D721Med (cell line): ENCODE measurements at regions not wholly inside any gene's neighbourhood (a gene's known extent, or its start where the extent isn't known, plus 50 kb on each side); places are given as distances from the start of the nearest gene placed in this dataset.

ENCODE experiments used
- DNase-seq: peaks from one replicate; pipeline ENCODE4 v3.0.0; 2011; ENCODE audit warnings: low spot score; ENCODE audit not compliant: insufficient read length
- FAIRE-seq: peaks from 2 replicates; lab custom pipeline; 2011; peaks lifted over from hg19 to GRCh38; lab: Jason Lieb, UNC
- CTCF ChIP-seq: IDR thresholded peaks from 2 replicates; pipeline ENCODE4 v1.5.1; 2012; ENCODE audit warnings: mild to moderate bottlenecking, control low read depth; ENCODE audit not compliant: insufficient read depth; ENCODE audit errors: missing control alignments

GRCh38 chr12:24555730-24556129 lies 393.2 kb downstream of the BCAT1 start:
- TF ChIP-seq CTCF, result no peak
- FAIRE-seq, result no peak

GRCh38 chr12:24554612-24555295 lies 394.1 kb downstream of the BCAT1 start:
- no peak for DNase-seq
- no peak for FAIRE-seq
- TF ChIP-seq CTCF, result no peak

More at GRCh38 chr12:24555730-24556129, 393.2 kb downstream of the BCAT1 start:
- no peak for DNase-seq

GRCh38 chr12:24553259-24553658 lies 395.6 kb downstream of the BCAT1 start:
- DNase-seq, result no peak
- no peak for TF ChIP-seq CTCF
- no peak for FAIRE-seq

GRCh38 chr12:24551163-24551786 lies 397.6 kb downstream of the BCAT1 start:
- no peak for DNase-seq
- no peak for TF ChIP-seq CTCF

DNA sequence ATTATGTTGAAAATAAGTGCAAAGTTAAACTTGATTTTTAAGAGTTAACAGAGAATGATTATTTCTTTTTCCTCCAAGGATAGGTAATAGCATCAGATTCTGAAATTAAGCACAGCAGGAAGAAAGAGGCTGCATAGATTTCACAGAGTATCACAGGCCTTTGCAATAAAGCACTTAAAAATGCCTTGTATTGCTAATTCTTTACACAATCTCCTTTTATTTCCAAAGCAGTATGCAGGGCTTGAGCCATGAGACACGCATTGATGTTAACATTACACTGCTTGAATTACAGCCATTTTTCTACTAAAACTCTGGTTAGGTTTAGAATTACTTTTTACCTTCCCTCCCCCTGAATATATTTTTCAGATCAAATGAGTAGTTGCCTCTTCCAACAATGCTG lies 398.3 kb downstream of the BCAT1 start:
- no peak for FAIRE-seq

More at GRCh38 chr12:24551163-24551786, 397.6 kb downstream of the BCAT1 start:
- no peak for FAIRE-seq

DNA sequence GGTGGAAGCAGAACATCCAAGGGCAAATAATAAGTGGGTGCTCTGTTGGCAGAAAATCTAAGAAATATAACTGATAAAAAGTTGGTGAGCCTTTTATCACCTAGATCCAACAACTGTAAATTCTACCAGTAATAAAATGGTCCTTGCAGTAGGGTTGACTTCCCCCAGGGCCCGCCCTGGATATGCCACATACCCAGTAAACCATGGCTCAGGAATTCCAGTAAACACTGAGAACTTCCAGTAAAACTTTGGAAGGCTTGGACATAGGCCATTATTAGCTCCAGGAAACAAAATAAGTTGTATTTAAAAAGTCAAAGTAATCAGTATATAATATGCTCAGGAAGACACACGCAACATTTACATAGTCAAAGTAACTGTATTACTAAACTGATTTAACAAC lies 402.2 kb downstream of the BCAT1 start:
- FAIRE-seq (no peak), DNase-seq (no peak)
- no peak for TF ChIP-seq CTCF

More for the DNA sequence above, 398.3 kb downstream of the BCAT1 start:
- TF ChIP-seq CTCF, result no peak
- DNase-seq, result no peak

GRCh38 chr12:24546084-24546483 lies 402.8 kb downstream of the BCAT1 start:
- no peak for DNase-seq
- no peak for TF ChIP-seq CTCF
- FAIRE-seq, result no peak
